ENCODE measurements at regions not wholly inside any gene's neighbourhood (a gene's known extent, or its start where the extent isn't known, plus 50 kb on each side); places are given as distances from the start of the nearest gene placed in this dataset.

DNA sequence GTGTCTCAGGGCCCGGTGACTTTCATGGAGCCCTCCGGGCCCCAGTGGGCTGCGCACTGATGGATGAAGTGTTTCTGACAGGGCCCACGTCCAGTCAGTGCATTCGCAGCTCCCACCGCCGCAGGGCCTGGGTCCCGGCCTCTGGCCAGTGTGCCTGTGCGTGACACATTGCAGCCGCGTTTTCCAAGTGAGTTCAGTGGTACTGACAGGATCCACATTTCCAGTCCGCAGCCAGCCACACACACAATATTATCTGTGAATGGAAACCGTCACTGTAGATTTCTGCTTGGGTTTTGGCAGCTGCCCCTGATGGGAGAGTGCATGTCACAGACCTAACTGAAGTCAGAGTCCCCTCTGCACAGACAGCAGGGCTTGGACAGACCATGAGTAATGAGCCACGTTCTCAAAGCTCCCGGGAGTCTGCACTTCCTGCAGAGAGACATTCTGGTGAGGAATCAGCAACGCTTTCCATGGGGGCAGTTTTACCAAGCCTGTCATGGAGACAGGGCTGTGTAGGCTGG is 171.4 kb downstream of the MYLK4 start:
- no peak for TF ChIP-seq GATA3 (IDR thresholded peaks at IDR 0.05; ENCODE audit: low read depth, low read length)
- TF ChIP-seq GATA2 (IDR thresholded peaks at IDR 0.05; ENCODE audit: low read depth, low read length): no peak

DNA sequence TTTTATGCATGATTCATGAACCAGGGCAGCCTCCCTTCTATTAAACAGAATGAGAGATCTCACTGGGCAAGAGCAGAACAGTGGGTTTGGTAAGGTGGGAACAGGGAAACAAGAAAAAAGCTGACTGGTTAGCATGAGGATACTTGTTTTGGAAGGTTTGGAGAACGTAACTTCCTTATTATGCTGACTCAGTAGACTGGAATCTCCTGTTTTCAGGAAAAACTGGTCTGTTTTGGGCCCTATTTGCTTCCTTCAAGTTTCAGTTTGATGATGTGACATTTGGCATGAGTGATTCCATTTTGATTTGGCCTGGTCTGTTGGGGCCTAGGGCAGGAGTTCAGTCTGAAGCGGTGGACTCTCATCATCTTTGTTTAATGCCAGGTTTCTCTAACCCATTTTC is 172.0 kb downstream of the MYLK4 start:
- TF ChIP-seq GATA3 (IDR thresholded peaks at IDR 0.05; ENCODE audit: low read depth, low read length) (no peak), GATA2 (IDR thresholded peaks at IDR 0.05; ENCODE audit: low read depth, low read length) (no peak)

DNA sequence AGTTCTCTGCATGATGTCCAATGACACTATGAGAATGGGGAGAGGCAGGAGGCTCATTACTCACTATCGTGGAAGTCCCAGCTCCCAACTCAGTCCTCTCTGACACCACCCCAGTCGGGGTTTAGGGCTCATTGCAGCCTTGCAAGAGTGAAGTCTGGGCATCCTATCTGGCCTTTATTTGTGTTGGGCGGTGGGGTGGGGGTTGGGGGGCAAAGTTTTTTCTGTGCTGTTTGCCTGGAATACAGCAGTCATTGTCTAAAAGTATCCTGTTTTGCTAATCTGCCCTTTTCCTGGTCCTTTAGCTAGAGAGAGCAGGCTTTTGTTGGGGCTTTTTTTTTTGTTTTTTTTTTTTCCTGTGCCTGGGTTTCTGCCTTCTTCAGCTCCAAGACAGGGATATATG is 174.2 kb downstream of the MYLK4 start:
- TF ChIP-seq GATA2 (IDR thresholded peaks at IDR 0.05; ENCODE audit: low read depth, low read length): no peak
- TF ChIP-seq GATA3 (IDR thresholded peaks at IDR 0.05; ENCODE audit: low read depth, low read length): no peak

DNA sequence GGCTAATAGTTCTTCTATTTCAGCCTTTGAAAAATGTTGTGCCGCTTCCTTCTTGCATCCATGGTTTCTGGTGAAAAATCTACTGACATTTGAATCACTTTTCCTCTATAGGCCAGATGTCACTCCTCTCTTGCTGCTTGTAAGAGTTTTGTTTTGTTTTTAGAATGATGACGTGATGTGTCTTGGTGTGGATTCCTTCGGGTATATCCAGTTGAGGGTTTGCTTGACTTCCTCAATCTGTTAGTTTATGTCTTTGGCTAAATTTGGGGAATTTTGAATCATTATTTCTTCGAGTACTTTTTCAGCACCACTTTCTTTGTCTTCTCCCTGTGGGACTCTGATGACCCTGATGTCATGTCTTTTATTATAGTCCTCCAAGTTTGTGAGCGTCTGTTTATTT is 175.5 kb downstream of the MYLK4 start:
- TF ChIP-seq GATA2 (IDR thresholded peaks at IDR 0.05; ENCODE audit: low read depth, low read length): no peak
- TF ChIP-seq GATA3 (IDR thresholded peaks at IDR 0.05; ENCODE audit: low read depth, low read length): no peak

DNA sequence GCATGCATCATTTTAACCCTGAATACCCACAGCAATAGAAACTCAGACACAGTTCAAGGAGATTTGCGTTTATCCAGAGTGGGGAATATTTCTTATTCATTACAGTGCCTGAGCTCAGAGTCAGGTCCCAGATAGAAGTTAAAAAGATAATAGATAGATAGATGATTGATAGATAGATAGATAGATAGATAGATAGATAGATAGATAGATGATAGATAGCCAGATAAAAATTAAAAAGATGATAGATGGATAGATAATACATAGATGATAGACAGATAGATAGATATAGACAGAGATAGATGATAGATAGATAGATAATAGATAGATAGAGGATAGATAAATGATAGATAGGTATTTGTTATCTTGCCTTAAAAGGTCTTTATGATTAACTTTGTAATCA is 184.7 kb downstream of the MYLK4 start:
- TF ChIP-seq GATA3 (IDR thresholded peaks at IDR 0.05; ENCODE audit: low read depth, low read length): no peak
- TF ChIP-seq GATA2 (IDR thresholded peaks at IDR 0.05; ENCODE audit: low read depth, low read length): no peak

DNA sequence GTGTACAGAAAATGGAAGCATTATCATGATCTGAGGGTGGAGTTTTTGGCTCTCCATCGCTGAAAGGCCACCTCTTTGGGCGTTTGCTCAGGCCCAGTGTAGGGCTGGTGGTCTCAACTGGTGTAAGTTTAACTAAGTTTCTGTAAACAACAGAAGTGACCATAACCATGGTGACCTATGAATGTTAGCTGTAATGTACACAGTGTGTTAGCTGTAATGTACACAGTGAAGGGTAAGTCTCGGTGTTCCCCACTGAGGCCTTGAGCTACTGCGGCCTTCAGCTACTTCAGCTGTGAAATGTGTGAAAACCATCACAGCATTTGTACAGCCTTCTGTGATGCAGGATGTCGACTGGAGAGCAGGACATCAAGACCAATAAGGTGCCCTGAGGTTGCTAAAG is 185.2 kb downstream of the MYLK4 start:
- TF ChIP-seq GATA3 (IDR thresholded peaks at IDR 0.05; ENCODE audit: low read depth, low read length) (no peak), GATA2 (IDR thresholded peaks at IDR 0.05; ENCODE audit: low read depth, low read length) (no peak)

DNA sequence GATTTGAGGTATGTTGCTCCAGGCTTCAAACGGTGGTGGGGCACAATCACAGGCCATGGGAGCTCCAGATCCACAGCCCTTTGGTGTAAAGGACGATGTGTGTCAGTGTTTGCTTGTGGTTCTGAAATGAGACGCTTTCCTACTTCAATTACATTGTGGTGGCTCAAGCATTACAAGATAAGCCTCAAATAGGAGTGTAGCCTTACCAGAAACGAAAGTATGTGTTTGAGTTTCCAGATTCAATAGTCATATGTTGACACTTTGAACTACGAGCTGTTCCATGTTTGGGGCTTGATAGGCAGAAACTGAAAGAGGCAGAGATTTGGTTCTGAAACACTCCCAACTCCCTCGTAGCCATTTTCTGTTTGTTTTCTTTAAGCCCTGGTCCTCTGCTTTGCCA is 187.1 kb downstream of the MYLK4 start:
- TF ChIP-seq GATA2 (IDR thresholded peaks at IDR 0.05; ENCODE audit: low read depth, low read length) (no peak), GATA3 (IDR thresholded peaks at IDR 0.05; ENCODE audit: low read depth, low read length) (no peak)

DNA sequence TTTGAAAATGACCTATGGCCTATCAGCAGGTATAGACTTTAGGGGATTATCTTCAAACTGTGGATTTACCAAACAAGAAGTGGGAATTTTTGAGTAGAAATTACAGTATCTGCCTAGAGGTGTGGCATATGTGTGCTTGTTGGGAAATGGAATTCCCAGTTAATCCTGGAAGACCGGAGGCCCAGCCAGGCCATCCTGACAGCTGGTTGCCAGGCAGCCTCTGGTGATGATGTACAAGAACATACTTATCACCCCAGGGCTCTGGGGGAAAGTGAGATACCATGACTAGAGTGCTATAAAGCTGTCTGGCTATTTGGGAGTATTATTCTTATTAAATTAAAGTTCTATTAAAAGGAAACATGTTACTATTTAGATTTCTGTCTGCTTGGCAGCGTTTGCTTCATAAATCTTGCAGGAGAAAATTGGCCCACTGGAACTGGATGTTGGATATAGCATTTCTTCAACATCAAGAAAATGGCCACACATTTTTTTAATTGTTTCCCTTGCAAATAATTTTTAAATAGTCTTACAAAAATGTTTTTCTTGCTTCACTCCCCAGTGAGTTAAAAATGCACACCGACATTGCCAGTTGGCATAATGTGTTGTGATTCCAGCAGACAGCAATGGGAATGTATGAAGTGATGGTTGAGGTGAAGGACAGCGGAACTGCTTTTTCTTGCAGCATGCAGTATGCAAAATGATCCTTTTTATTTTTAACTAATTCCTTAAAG is 187.8 kb downstream of the MYLK4 start:
- TF ChIP-seq GATA3 (IDR thresholded peaks at IDR 0.05; ENCODE audit: low read depth, low read length) (no peak), GATA2 (IDR thresholded peaks at IDR 0.05; ENCODE audit: low read depth, low read length) (peak; percentile 22; the same call in 1 of the 2 replicates)

DNA sequence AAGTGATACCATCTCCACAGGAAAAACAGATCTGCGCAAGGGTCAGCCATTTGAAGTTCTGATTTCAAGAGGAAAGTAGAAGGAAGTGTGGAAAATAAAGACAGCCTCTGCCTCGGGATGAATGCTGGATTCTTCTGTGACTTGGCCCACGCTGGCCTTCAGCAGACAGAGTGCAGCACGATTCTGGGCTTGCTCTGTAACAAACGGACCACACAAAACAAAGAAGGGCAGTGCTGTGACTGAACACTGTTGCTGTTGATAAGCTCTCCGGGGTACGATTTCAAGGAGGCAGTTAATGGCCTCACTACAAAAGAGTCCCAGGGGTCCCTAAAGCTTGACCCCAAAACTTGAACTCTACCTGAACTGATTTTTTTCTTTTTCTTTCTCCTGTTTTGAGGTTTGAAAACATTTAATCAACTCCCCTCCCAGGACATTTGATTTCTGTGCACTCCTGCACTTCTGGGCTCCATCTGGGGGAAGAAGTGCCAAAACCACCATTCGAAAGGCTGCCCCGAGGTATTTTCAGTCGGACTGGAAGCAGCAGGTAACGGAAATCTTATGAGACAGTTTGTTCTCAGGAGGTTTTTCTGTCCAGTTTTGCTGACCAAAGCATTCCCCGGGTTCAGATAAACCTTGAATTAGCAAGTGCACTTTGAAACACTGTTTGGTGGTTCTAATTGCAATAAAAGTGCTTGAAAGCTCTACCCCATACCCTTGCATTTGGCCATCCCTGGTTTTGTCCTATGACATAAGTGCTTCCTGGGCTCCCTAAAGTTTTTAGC is 189.6 kb downstream of the MYLK4 start:
- no peak for TF ChIP-seq GATA3 (IDR thresholded peaks at IDR 0.05; ENCODE audit: low read depth, low read length)
- TF ChIP-seq GATA2 (IDR thresholded peaks at IDR 0.05; ENCODE audit: low read depth, low read length): no peak

DNA sequence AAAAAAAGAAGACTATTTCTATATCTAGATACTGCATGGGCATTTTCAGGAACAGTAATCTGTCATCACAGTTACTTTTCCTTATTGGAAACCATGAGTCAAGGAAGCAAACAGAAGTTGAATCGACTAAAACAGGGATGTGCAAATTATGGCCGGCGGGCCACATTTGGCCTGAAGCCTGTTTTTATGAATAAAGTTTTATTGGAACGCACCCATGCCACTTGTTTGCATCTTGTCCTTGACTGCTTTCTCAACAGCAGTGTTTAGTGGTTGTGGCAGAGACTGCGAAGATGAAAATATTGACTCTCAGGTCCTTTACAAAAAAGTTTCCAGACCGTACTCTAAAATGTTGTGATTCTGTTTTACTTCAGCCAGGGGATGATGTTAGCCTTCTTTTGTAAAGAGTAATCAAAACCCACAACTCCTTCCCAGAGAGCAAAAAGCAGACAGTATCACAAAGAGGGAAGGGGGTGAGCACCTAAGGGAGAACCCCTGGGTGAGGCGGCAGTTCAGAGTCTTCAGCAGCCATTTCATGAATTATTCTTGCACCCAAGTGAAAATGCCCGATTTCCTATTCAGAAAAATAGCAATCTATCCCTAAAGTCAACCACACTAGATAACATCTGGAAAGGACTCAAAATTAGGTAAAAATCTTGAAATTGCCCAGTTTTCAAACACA is 190.4 kb downstream of the MYLK4 start:
- TF ChIP-seq GATA2 (IDR thresholded peaks at IDR 0.05; ENCODE audit: low read depth, low read length) (no peak), GATA3 (IDR thresholded peaks at IDR 0.05; ENCODE audit: low read depth, low read length) (no peak)

DNA sequence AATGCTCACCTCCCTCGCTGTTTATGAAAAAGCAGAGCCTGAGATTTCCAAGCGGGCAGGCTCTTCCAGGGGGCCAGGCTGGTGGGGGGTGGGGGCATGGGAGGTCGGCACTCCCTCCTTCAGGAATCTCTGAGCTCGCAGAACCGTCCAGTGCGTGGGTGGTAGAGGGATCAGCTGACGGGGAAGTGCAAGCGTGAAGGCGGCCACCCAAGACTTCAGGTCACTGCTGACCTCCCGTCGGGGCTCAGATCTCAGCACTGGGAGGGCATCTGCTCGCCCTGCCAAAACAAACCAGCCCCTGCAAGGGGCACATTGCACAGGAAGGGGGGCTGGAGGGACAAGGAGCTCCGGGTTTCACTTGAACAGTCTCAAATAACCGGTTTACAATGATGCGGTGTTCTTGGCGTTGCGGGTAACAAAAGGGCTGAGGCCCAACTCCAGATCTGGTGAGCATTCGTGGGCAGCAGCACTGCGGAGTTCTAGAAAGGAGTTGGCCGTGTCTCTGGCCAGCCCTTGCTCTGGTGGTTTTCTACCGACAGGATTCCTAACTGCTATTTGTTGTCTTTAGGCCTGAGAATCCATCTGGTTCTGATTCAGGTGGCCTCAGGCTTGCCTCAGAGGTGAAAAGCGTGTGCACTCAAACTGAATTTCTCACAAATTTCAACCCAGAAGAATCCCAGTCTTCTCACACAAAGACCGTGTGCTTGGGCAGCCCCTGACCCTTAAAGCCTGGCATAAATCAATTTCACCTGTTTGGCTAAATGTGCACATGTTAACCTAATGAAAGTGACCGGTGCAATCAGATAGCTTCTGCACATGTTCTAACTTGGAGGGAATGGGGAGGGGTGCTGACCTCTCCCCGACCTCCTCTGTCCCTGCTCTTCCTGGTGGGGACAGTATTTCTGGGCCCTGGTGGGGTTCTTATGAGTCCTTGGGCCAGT is 191.6 kb downstream of the MYLK4 start:
- TF ChIP-seq GATA2 (IDR thresholded peaks at IDR 0.05; ENCODE audit: low read depth, low read length) (no peak), GATA3 (IDR thresholded peaks at IDR 0.05; ENCODE audit: low read depth, low read length) (no peak)

DNA sequence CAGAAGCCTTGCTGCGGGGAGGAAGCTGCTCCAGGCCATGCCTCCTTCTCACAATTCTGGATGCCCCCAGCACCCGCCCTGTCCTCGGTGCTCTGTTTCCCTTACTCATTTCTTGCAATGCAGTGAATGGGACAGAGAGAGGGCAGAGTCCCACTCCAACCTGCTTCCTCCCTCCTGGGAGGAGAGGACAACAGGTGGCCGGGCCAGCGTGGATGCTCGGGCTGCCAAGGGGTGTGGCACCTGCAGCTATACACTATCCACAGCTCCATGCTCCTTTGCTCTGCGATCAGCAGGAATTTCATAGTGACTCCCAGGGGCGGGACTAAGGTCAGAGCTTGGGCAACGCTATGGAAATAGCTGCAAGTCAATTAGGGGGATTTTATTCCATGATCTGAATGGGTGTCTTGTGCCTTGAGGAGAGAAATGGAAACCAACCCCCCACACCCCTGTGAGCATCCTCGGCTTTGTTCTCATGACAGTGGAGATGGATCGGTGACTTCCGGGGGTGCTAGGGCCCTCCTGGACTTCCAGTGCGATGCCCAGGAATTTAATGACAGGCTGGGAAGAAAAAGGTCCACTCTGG is 192.5 kb downstream of the MYLK4 start:
- TF ChIP-seq GATA3 (IDR thresholded peaks at IDR 0.05; ENCODE audit: low read depth, low read length) (no peak), GATA2 (IDR thresholded peaks at IDR 0.05; ENCODE audit: low read depth, low read length) (no peak)

DNA sequence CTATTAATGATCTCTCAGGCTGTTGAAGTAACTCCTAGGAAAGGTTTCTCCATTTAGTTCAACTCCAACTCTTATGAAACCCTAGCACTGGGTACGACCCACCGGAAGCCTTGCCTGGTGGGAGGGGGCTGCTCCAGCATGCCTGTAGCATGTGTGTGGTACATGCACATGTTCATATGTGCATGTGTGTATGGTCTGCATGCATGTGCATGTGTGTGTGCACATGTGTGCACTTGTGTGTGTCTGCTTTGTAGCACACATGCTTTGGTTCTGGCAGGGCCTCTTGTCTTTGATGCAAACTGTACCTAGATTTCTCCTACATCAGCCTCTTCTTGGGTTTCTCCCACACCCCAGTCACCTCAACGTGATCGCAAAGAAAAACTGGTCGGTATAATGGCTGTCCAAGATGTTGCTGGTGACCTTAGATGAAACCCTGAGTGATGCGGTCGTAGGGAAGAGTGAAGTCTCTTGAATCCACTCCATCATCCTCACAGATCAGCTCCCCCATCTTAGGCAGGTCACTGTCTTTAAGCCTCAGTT is 193.5 kb downstream of the MYLK4 start:
- TF ChIP-seq GATA2 (IDR thresholded peaks at IDR 0.05; ENCODE audit: low read depth, low read length): no peak
- TF ChIP-seq GATA3 (IDR thresholded peaks at IDR 0.05; ENCODE audit: low read depth, low read length): no peak
